NCI-H2029 treated with DMSO at 0.1 percent for 48 hours (cell line): ENCODE measurements at regions not wholly inside any gene's neighbourhood (a gene's known extent, or its start where the extent isn't known, plus 50 kb on each side); places are given as distances from the start of the nearest gene placed in this dataset.
"Not testable (repeated sequence)": the region's sequence is repeated elsewhere in the genome, so short reads cannot be mapped to it uniquely, and the experiment has no call there.

Experiments
- DNase-seq: peaks from one replicate; lab custom pipeline; 2025; lab: John Stamatoyannopoulos, UW

GRCh38 chr16:86834451-86835035 is 256.2 kb downstream of the FOXL1 start:
- no peak for DNase-seq

DNA sequence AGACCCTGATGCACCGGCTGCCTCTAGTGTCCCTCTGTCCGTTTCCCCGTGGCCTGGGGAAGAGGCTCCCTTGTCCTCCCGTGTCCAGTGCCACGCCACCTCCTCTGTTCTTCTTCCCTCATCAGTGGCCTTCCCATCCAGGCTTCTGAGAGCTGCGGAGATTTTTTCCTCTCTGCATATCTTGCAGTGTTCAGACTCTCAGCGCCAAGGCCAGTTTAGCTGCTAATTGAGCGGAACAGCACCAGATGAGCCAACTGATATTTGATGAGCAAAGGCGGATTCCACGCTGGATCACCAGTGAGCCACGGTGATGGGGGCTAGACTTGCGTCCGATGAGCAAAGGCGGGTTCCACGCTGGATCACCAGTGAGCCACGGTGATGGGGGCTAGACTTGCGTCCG is 257.6 kb downstream of the FOXL1 start:
- DNase-seq, result no peak

GRCh38 chr16:86836503-86837129 is 258.3 kb downstream of the FOXL1 start:
- no peak for DNase-seq

- no peak for DNase-seq
These were observed 265.5 kb downstream of the FOXL1 start for GRCh38 chr16:86843812-86844211.

DNA sequence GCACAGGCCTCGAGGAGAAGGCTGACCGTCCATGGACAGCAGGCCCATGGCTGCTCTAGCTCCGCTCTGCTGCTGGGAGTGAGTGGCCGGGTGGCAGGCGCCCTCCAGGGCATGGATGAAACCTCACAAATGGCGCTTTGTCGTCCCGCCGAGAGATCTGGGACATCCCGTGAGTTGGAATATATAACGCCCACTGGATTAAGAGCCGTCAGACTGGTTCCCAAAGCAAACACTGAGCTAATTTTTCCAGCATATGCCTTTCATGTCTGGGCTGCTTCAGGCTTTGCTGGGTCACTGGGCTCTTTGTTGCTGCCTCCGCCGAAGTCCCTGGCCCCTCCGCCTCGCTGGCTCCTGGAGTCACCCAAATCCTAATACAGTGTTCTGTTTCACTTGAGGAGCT is 266.3 kb downstream of the FOXL1 start:
- DNase-seq, result no peak

DNA sequence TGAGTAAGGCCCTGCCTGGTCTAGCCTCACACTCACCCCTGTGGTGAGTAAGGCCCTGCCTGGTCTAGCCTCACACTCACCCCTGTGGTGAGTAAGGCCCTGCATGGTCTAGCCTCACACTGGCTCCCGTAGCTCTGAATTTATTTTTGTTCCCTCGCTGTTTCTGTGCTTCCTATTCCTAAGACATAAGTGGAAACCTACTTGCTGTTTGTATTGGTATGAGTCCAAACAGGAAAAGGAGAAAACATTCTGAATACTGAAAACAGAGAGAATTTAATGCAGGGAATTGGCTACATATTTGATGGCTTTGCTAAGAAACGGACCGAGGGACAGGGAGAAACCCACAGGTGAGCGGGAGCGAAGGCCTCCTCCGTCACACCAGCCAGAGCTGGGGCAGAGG is 267.8 kb downstream of the FOXL1 start:
- DNase-seq, result no peak

DNA sequence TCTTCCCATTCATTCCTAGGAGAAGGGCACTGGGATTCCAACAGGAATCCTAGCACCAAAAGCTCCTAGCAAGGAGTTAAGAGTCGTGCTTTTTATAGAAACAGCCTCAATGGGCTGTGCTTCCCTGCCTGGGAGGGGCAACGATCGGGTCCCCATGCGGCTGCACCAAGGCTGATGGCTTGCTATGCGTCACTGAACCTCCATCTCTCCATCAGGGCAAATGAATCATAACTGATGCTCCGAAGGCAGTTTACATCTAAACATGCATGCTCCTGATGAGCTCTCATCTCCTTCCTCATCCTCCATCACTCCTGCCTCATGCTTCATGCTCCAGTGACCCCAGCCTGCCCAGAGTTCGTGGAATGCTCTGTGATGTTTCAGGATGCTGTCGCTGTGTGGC is 270.5 kb downstream of the FOXL1 start:
- no peak for DNase-seq

DNA sequence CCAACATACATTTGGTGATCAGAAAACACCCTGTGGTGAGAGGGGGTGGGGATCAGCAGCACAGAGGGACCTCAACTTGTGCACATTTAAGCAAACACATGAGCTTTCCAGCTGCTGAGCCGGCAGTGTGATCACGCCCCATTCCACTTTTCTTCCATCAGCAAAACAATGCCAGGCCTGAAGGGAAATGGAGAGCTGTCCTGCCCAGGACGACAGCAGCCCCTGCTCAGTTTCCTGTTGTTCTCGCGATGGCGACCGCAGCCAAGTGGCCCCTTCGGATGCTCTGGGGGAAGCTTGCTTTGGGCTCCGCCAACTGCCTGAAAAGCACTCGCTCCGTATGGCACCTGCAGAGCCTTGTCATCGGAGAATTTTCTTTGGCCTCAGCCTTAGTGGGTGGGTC is 272.3 kb downstream of the FOXL1 start:
- no peak for DNase-seq

- DNase-seq, result no peak
These were observed 273.8 kb downstream of the FOXL1 start for GRCh38 chr16:86852135-86852534.

- no peak for DNase-seq
These were observed 275.8 kb downstream of the FOXL1 start for GRCh38 chr16:86854058-86854621.

DNA sequence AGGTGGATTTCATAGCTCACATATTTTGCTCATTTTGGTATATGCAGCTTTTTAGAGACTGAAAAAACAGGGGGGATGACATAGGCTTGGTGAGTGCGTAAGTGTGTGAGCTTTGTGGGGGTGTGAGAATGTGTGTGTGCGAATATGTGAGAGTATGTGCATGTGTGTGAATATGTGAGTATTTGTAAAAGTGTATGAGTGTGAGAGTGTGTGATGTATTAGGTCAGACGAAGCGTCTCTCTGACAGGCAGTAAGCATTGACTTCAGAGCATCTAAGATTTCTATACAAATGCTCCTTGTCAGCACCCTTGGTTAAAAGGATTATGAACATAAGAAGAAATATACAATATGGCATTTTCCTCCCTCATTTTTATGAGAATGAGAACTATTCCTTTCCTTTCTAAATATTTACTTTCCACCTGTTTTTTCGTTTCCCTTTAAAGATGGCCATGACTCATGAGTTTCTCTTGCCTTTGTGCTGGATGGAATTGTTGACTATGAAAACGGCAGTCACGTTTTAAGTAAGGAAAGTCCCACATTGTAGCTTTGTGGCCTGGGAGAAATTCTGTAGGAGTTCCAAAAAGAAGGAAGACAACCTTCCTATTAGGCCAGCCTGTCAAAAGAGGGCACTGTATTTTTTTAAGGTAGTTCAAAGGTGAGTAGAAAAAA is 276.4 kb downstream of the FOXL1 start:
- DNase-seq, result no peak

- no peak for DNase-seq
These were observed 278.7 kb downstream of the FOXL1 start for GRCh38 chr16:86856946-86857586.

GRCh38 chr16:86857807-86858206 is 279.5 kb downstream of the FOXL1 start:
- DNase-seq, result no peak

- DNase-seq, result no peak
These were observed 280.2 kb downstream of the FOXL1 start for GRCh38 chr16:86858501-86858900.

DNA sequence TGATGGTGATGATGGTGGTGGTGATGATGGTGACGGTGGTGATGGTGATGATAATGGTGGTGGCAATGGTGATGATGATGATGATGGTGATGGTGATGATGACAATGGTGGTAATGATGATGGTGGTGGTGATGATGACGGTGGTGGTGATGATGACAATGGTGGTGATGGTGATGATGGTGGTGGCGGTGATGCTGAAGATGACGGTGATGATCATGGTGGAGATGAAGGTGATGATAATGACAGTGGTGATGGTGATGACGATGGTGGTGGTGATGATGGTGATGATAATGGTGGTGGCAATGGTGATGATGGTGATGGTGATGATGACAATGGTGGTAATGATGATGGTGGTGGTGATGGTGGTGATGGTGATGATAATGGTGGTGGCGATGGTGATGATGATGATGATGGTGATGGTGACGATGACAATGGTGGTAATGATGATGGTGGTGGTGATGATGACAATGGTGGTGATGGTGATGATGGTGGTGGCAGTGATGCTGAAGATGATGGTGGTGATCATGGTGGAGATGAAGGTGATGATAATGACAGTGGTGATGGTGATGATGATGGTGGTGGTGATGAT is 283.0 kb downstream of the FOXL1 start:
- DNase-seq, result not testable (repeated sequence)

DNA sequence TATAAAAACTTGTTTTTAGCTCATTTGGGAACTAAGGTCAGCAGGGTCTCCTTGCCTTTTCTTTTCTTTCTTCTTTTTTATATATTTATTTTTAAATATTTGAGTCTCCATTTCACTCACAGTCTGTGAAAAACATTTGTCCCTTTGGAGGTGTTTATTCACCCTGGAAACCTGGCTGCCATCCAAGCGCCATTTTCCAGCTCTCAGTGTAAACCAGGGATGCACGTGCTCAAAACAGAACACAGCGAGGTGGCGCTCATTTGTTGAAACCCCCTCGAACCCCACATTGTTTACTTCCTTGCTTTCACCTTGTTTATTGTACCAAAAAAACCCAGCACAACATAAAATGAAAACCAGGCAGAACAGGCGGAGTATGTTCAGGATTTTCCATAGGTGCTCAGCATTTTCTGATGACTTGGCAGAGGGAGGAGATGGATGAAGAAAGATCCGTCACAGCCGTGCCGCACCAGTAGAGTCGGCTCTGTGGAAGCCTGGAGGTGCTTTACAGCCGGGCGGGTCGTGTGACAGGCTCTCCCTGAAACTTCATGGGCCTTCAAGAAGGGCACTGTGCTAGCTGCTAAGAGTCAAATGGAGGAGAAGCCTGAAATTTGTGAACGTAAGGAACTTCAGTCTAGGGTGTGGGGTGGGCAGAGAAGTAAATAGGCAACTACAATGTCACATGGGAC is 284.4 kb downstream of the FOXL1 start:
- DNase-seq, result no peak

GRCh38 chr16:86863609-86864008 is 285.3 kb downstream of the FOXL1 start:
- no peak for DNase-seq

- DNase-seq, result no peak
These were observed 286.2 kb downstream of the FOXL1 start for GRCh38 chr16:86864586-86864985.

DNA sequence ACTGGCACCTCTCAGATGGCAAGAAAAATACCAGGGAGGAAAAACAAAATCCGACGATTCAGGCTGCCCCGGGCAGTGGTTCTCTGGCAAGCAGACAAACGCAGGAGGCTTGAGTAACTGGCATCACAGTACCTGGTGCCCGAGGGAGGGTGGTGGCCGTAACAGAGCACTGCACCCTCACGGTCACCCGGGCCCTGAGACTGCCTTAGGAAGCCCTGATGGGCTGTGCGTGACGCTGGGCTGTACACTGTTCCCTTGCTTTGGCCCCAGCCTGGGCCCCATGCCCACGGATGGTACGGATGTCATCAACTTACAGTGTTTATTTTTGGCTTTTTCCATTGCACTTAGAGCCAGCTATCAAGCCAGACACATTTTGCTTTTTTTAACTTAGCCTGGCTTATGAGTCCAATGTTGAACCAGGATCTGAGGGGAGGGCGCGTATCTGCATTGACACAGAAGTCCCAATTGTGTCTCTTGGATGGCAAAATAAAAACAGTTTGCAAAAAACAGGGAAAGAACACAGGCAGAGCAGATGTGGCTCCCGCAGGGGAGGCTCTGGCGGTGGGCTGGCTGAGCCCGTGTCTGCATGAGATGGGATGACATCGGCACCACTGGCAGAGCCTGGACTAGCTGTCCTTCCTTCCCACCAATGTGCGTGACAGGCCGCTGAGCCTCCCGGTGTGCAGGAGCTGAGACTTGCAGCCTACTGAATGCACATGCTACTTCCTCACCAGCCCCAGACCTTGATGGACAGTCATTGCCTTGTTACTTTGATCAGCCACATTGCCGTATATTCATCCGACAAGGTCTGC is 287.7 kb downstream of the FOXL1 start:
- DNase-seq, result no peak

- no peak for DNase-seq
These were observed 288.8 kb downstream of the FOXL1 start for GRCh38 chr16:86866986-86867722.
